Mammary epithelial cell (primary cell): ENCODE measurements at regions not wholly inside any gene's neighbourhood (a gene's known extent, or its start where the extent isn't known, plus 50 kb on each side); places are given as distances from the start of the nearest gene placed in this dataset.

Source experiments
- CTCF ChIP-seq, 2 donors: IDR thresholded peaks in 1 of 2; conservative IDR thresholded peaks in 1 of 2; 2 replicates each; pipeline ENCODE4 v1.5.1; 2011 to 2012; ENCODE audit warnings: inconsistent platforms in 2 of 2, low read length in 2 of 2, mild to moderate bottlenecking in 2 of 2, control low read depth in 1 of 2, low read depth in 1 of 2; ENCODE audit not compliant: insufficient read depth in 1 of 2; ENCODE audit errors: extremely low read depth in 1 of 2
- EZH2 ChIP-seq: IDR thresholded peaks from 2 replicates; pipeline ENCODE4 v1.6.1; 2012; ENCODE audit warnings: low read length, inconsistent platforms, borderline replicate concordance

DNA sequence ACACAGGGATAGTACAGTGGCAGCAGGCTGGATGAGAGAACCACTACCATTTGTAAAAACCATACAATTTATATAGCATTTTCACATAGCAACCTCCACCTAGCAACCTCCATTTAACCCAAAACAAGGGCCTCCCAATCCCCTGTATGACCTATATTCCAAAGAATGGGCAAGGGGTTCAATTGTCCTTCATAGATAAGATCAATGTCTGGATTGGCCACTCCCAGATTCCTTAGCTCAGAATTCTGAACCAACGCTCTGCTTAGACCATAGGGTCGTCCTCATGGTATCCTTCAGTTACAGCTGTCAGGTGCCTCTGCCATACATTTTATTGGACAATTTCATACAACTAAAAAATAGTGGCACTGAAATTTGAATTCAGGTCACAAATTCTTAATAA, 166.2 kb downstream of the KCTD12 start:
- TF ChIP-seq CTCF (conservative IDR thresholded peaks at IDR 0.05 in 1 of 2, IDR thresholded peaks at IDR 0.05 in 1 of 2; ENCODE audit: extremely low read depth in 1 of 2, insufficient read depth in 1 of 2, low read depth in 1 of 2, low read length in 2 of 2) = no peak
- TF ChIP-seq EZH2 = no peak
